H9 (cell line): ENCODE measurements at regions not wholly inside any gene's neighbourhood (a gene's known extent, or its start where the extent isn't known, plus 50 kb on each side); places are given as distances from the start of the nearest gene placed in this dataset.

ENCODE experiments used
- DNase-seq: peaks from one replicate; pipeline ENCODE4 v3.0.0-alpha.2; 2017
- H2AFZ ChIP-seq: one replicate; pipeline ENCODE4 v1.6.1; 2013; ENCODE audit warnings: mild to moderate bottlenecking, low read length, control low read depth, moderate library complexity
- H2AK5ac ChIP-seq: 2 replicates; pipeline ENCODE4 v1.6.1; 2013; ENCODE audit warnings: low read length, control low read depth, mixed read lengths; ENCODE audit not compliant: insufficient read length
- H2BK120ac ChIP-seq: one replicate; pipeline ENCODE4 v1.6.1; 2013; ENCODE audit warnings: low read depth, mild to moderate bottlenecking, low read length, control low read depth, inconsistent platforms; ENCODE audit not compliant: poor library complexity, severe bottlenecking
- H2BK12ac ChIP-seq: 2 replicates; pipeline ENCODE4 v1.6.1; 2013; ENCODE audit warnings: low read length, control low read depth, mixed read lengths, low read depth; ENCODE audit not compliant: insufficient read length
- H2BK15ac ChIP-seq: 2 replicates; pipeline ENCODE4 v1.6.1; 2013; ENCODE audit warnings: low read depth, low read length, control low read depth
- H2BK20ac ChIP-seq: one replicate; pipeline ENCODE4 v1.6.1; 2013; ENCODE audit warnings: low read depth, mild to moderate bottlenecking, low read length, control low read depth, inconsistent platforms; ENCODE audit not compliant: poor library complexity, severe bottlenecking
- H2BK5ac ChIP-seq: 2 replicates; pipeline ENCODE4 v1.6.1; 2013; ENCODE audit warnings: low read length, control low read depth, mixed read lengths; ENCODE audit not compliant: insufficient read length
- H3K14ac ChIP-seq: 2 replicates; pipeline ENCODE4 v1.6.1; 2013; ENCODE audit warnings: low read length, control low read depth; ENCODE audit not compliant: insufficient read depth
- H3K18ac ChIP-seq: 2 replicates; pipeline ENCODE4 v1.6.1; 2013; ENCODE audit warnings: low read depth, mild to moderate bottlenecking, mixed read lengths, low read length, control low read depth; ENCODE audit not compliant: insufficient read length
- H3K23ac ChIP-seq: 2 replicates; pipeline ENCODE4 v1.6.1; 2013; ENCODE audit warnings: low read length, control low read depth, mixed read lengths, low read depth; ENCODE audit not compliant: insufficient read length
- H3K23me2 ChIP-seq: 2 replicates; pipeline ENCODE4 v1.6.1; 2013; ENCODE audit warnings: low read depth, mild to moderate bottlenecking, mixed read lengths, low read length, control low read depth; ENCODE audit not compliant: insufficient read length, poor library complexity, severe bottlenecking
- H3K27ac ChIP-seq: 2 replicates; pipeline ENCODE4 v1.5.1; 2013; ENCODE audit warnings: low read length, control low read depth, mixed read lengths, low read depth; ENCODE audit not compliant: insufficient read length
- H3K27me3 ChIP-seq: 2 replicates; pipeline ENCODE4 v1.6.1; 2013; ENCODE audit warnings: low read length, control low read depth, inconsistent platforms; ENCODE audit not compliant: insufficient read depth
- H3K4ac ChIP-seq: 2 replicates; pipeline ENCODE4 v1.6.1; 2013; ENCODE audit warnings: low read depth, mild to moderate bottlenecking, control low read depth, inconsistent platforms, low read length, moderate library complexity
- H3K4me1 ChIP-seq: 2 replicates; pipeline ENCODE4 v1.6.1; 2013; ENCODE audit warnings: low read length, control low read depth, inconsistent platforms; ENCODE audit not compliant: insufficient read depth
- H3K4me2 ChIP-seq: 2 replicates; pipeline ENCODE4 v1.6.1; 2013; ENCODE audit warnings: low read length, control low read depth, mixed read lengths; ENCODE audit not compliant: insufficient read length, insufficient read depth
- H3K56ac ChIP-seq: 2 replicates; pipeline ENCODE4 v1.6.1; 2013; ENCODE audit warnings: low read depth, mild to moderate bottlenecking, mixed read lengths, low read length, control low read depth; ENCODE audit not compliant: insufficient read length
- H3K79me1 ChIP-seq: 2 replicates; pipeline ENCODE4 v1.6.1; 2013; ENCODE audit warnings: low read depth, mild to moderate bottlenecking, moderate library complexity, low read length, control low read depth, inconsistent platforms; ENCODE audit not compliant: insufficient read depth, poor library complexity, severe bottlenecking
- H3K79me2 ChIP-seq: 2 replicates; pipeline ENCODE4 v1.6.1; 2013; ENCODE audit warnings: low read length, control low read depth, inconsistent platforms; ENCODE audit not compliant: insufficient read depth
- H3K9ac ChIP-seq: 2 replicates; pipeline ENCODE4 v1.6.1; 2013; ENCODE audit warnings: low read length, control low read depth, mixed read lengths; ENCODE audit not compliant: insufficient read length; ENCODE audit errors: extremely low read depth
- H3K9me3 ChIP-seq: one replicate; pipeline ENCODE4 v1.6.1; 2013; ENCODE audit warnings: low read depth, low read length, inconsistent platforms; ENCODE audit not compliant: control insufficient read depth
- H3T11ph ChIP-seq: one replicate; pipeline ENCODE4 v1.6.1; 2013; ENCODE audit warnings: mild to moderate bottlenecking, low read length, control low read depth, inconsistent platforms
- H4K20me1 ChIP-seq: one replicate; pipeline ENCODE4 v1.6.1; 2013; ENCODE audit not compliant: control insufficient read depth, insufficient read length, insufficient read depth
- H4K5ac ChIP-seq: 2 replicates; pipeline ENCODE4 v1.6.1; 2013; ENCODE audit warnings: low read depth, mild to moderate bottlenecking, mixed read lengths, low read length, control low read depth; ENCODE audit not compliant: insufficient read length
- H4K8ac ChIP-seq: replicated peaks from 2 replicates; pipeline ENCODE4 v1.6.1; 2013; ENCODE audit warnings: low read length, control low read depth, mixed read lengths, low read depth; ENCODE audit not compliant: insufficient read length
- H4K91ac ChIP-seq: 2 replicates; pipeline ENCODE4 v1.6.1; 2013; ENCODE audit warnings: low read depth, mild to moderate bottlenecking, moderate library complexity, mixed read lengths, low read length, control low read depth; ENCODE audit not compliant: insufficient read length
- H3K27ac Mint-ChIP-seq, 3 experiments: 2 replicates in 2 of 3; 3 replicates in 1 of 3; pipeline ENCODE4 v1.8.0; 2020 to 2021; ENCODE audit warnings: mixed read lengths in 3 of 3, mild to moderate bottlenecking in 1 of 3, moderate library complexity in 1 of 3
- H3K27me3 Mint-ChIP-seq: 2 replicates; pipeline ENCODE4 v1.8.0; 2021; ENCODE audit warnings: low read depth, mild to moderate bottlenecking, moderate library complexity, mixed read lengths
- H3K36me3 Mint-ChIP-seq, 3 experiments: 2 replicates in 2 of 3; 3 replicates in 1 of 3; pipeline ENCODE4 v1.8.0; 2020 to 2021; ENCODE audit warnings: low read depth in 3 of 3, mixed read lengths in 3 of 3; ENCODE audit not compliant: insufficient read depth in 1 of 3
- H3K4me1 Mint-ChIP-seq, 2 experiments: 2 replicates each; pipeline ENCODE4 v1.8.0; 2020; ENCODE audit warnings: mixed read lengths in 2 of 2
- H3K4me3 Mint-ChIP-seq, 2 experiments: 2 replicates in 1 of 2; 3 replicates in 1 of 2; pipeline ENCODE4 v1.8.0; 2020 to 2021; ENCODE audit warnings: mild to moderate bottlenecking in 2 of 2, mixed read lengths in 2 of 2, moderate library complexity in 1 of 2
- H3K9me3 Mint-ChIP-seq, 2 experiments: 2 replicates in 1 of 2; 3 replicates in 1 of 2; pipeline ENCODE4 v1.8.0; 2020; ENCODE audit warnings: mild to moderate bottlenecking in 2 of 2, mixed read lengths in 2 of 2, moderate library complexity in 1 of 2
- CTCF ChIP-seq: fragments of 200-600 bp; sonication (generic); conservative IDR thresholded peaks from 3 replicates; pipeline ENCODE4 v1.8.0; 2021; ENCODE audit warnings: antibody characterized with exemption, mild to moderate bottlenecking
- WGBS: extraction: QIAGEN DNeasy Blood & Tissue Kit; methylation state at CpG from one replicate; pipeline ENCODE4 v1.1.7; 2013; ENCODE audit warnings: missing lambda C conversion rate, low lambda C conversion rate, mixed read lengths; ENCODE audit not compliant: insufficient read length; ENCODE audit errors: extremely low coverage; 5-methylcytosine and 5-hydroxymethylcytosine counted together

- DNase-seq = no peak
- TF ChIP-seq CTCF = no peak
- Histone ChIP-seq H3K9ac (no peak overlapping the region), H4K5ac (no peak overlapping the region), H3K23ac (no peak overlapping the region), H3K79me1 (no peaks in the 10 kb centered on the region), H3K4ac (no peak overlapping the region), H3K4me2 (no peak overlapping the region), H3K23me2 (no peaks in the 10 kb centered on the region), H4K8ac (no peak overlapping the region), H3K56ac (no peak overlapping the region), H2AFZ (no peak overlapping the region), H2AK5ac (no peak overlapping the region), H3K27ac (no peak overlapping the region), H2BK12ac (no peak overlapping the region), H4K91ac (no peak overlapping the region), H3K79me2 (no peaks in the 10 kb centered on the region), H2BK120ac (no peak overlapping the region), H2BK20ac (no peak overlapping the region), H3K27me3 (no peaks in the 10 kb centered on the region), H3K18ac (no peak overlapping the region), H3K14ac (no peak overlapping the region), H2BK15ac (no peak overlapping the region), H2BK5ac (no peak overlapping the region), H3K9me3 (peaks cover 6% of the 10 kb centered on the region), H3T11ph (no peak overlapping the region), H3K4me1 (no peaks in the 10 kb centered on the region), H4K20me1 (no peaks in the 10 kb centered on the region)
- Mint-ChIP-seq H3K36me3 (no peaks in the 10 kb centered on the region; a peak in 2 of 7 replicates), H3K4me1 (peaks cover 2 to 9% of the 10 kb centered on the region in 2 experiments; a peak in 2 of 4 replicates), H3K27ac (no peak overlapping the region), H3K9me3 (peaks cover 28 to 57% of the 10 kb centered on the region in 2 experiments), H3K27me3 (peaks cover 3% of the 10 kb centered on the region; the same call in 1 of the 2 replicates), H3K4me3 (no peak overlapping the region)
- no CpG with 5 or more reads among the region's 1 CpG for WGBS
Measured at GRCh38 chrX:103155201-103155600, 59.7 kb upstream of the BEX4 start.
